Psoas muscle (tissue), 7 donors: ENCODE measurements at regions not wholly inside any gene's neighbourhood (a gene's known extent, or its start where the extent isn't known, plus 50 kb on each side); places are given as distances from the start of the nearest gene placed in this dataset.

Experiments used
- ATAC-seq, 4 donors: fragments of 200-7000 bp; cut with Tn5 transposase; one replicate each; pipeline ENCODE4 v1.9.1; 2020; ENCODE audit warnings: moderate library complexity in 3 of 4, mild to moderate bottlenecking in 2 of 4
- DNase-seq, 2 donors: peaks; one replicate each; pipeline ENCODE4 v3.0.0-alpha.2; 2020
- H3K27ac ChIP-seq: fragments of 200-600 bp; one replicate; pipeline ENCODE4 v1.8.0; 2022
- H3K27me3 ChIP-seq, 3 donors: fragments of 200-600 bp in 1 of 3; one replicate each; pipeline versions ENCODE4 v1.6.1 to v1.8.0; 2013 to 2022; ENCODE audit warnings: low read length in 2 of 3, mild to moderate bottlenecking in 2 of 3, moderate library complexity in 1 of 3; ENCODE audit not compliant: insufficient read depth in 3 of 3
- H3K36me3 ChIP-seq, 2 donors: fragments of 200-600 bp in 1 of 2; one replicate each; pipeline versions ENCODE4 v1.6.1 to v1.8.0; 2013 to 2022; ENCODE audit warnings: low read depth in 1 of 2, mild to moderate bottlenecking in 1 of 2, moderate library complexity in 1 of 2; ENCODE audit not compliant: insufficient read depth in 1 of 2
- H3K4me1 ChIP-seq: fragments of 200-600 bp; one replicate; pipeline ENCODE4 v1.8.0; 2022
- H3K4me3 ChIP-seq: fragments of 200-600 bp; one replicate; pipeline ENCODE4 v1.8.0; 2022; ENCODE audit warnings: mild to moderate bottlenecking
- H3K9me3 ChIP-seq: fragments of 200-600 bp; one replicate; pipeline ENCODE4 v1.8.0; 2022
- CTCF ChIP-seq: fragments of 200-600 bp; IDR thresholded peaks from one replicate; pipeline ENCODE4 v1.8.0; 2022; ENCODE audit warnings: antibody characterized with exemption
- WGBS, 3 donors: extraction: QIAGEN DNeasy Blood & Tissue Kit; methylation state at CpG; one replicate each; pipeline versions ENCODE4 v1.1.6 to v1.1.7; 2013; 5-methylcytosine and 5-hydroxymethylcytosine counted together
- intact Hi-C, 2 donors: fragments of 100-400 bp; cut with DNase I; formaldehyde crosslinking; loops; one replicate each; pipeline versions ENCODE4 v1.11.0 to v1.14.2; 2022
- donor health status: healthy with polysubstance abuse.
- donor health status: DM: no; HTN: no; CAD: no; lungs with moderate emphysema.
- donor health status: Bipolar disorder and iron deficiency.
- donor health status: healthy.
- donor health status: DM: yes; HTN: yes; CAD: no.
- donor health status: DM: no; HTN: no; CAD: no.
- donor health status: DM: yes; HTN: yes; CAD: no.

GRCh38 chr17:79145548-79145947 is 70.9 kb downstream of the ENGASE start:
- 84 to 87% (median 86%) methylated on average over 17 to 18 of the region's 18 CpGs for WGBS, 3 donors
- no peaks in the 10 kb centered on the region for H3K4me1 ChIP-seq
- DNase-seq (no peak), ATAC-seq (no peak)
- intact Hi-C loops, result no loop called here
- no peaks in the 10 kb centered on the region for H3K36me3 ChIP-seq
- no peak overlapping the region for H3K27ac ChIP-seq
- no peak for TF ChIP-seq CTCF
- H3K9me3 ChIP-seq, result no peaks in the 10 kb centered on the region
- H3K4me3 ChIP-seq, result no peak overlapping the region
- peaks cover 0 to 50% (median 11%) of the 10 kb centered on the region in 3 donors for H3K27me3 ChIP-seq

GRCh38 chr17:79144133-79144532 is 69.5 kb downstream of the ENGASE start:
- Histone ChIP-seq H3K4me3 (no peak overlapping the region), H3K27ac (no peak overlapping the region), H3K27me3 (peaks cover 0 to 54% (median 15%) of the 10 kb centered on the region in 3 donors), H3K4me1 (no peaks in the 10 kb centered on the region), H3K9me3 (no peaks in the 10 kb centered on the region), H3K36me3 (no peaks in the 10 kb centered on the region)
- 50 to 54% (median 52%) methylated on average over 12 of the region's 12 CpGs for WGBS, 3 donors
- no peak for DNase-seq
- intact Hi-C loops, result no loop called here
- TF ChIP-seq CTCF, result no peak
- ATAC-seq, result no peak

- H3K27me3 ChIP-seq, result peaks cover 0 to 57% (median 16%) of the 10 kb centered on the region in 3 donors
- DNase-seq, result no peak
- no peak overlapping the region for H3K4me3 ChIP-seq
- no peaks in the 10 kb centered on the region for H3K4me1 ChIP-seq
- no peaks in the 10 kb centered on the region for H3K9me3 ChIP-seq
- no peak overlapping the region for H3K27ac ChIP-seq
- intact Hi-C loops, result no loop called here
- 37 to 46% (median 43%) methylated on average over 13 of the region's 13 CpGs for WGBS, 3 donors
- no peak for TF ChIP-seq CTCF
- no peak for ATAC-seq
- H3K36me3 ChIP-seq, result no peaks in the 10 kb centered on the region
Measured at GRCh38 chr17:79142375-79142774, 67.8 kb downstream of the ENGASE start.

GRCh38 chr17:79141578-79142355 is 67.1 kb downstream of the ENGASE start:
- WGBS, 3 donors, result 25 to 30% (median 26%) methylated on average over 23 to 24 of the region's 24 CpGs
- no peak overlapping the region for H3K27ac ChIP-seq
- H3K4me3 ChIP-seq, result no peak overlapping the region
- H3K4me1 ChIP-seq, result no peaks in the 10 kb centered on the region
- ATAC-seq (no peak), DNase-seq (no peak)
- no peaks in the 10 kb centered on the region for H3K9me3 ChIP-seq
- intact Hi-C loops, result no loop called here
- H3K27me3 ChIP-seq, result peaks cover 0 to 61% (median 16%) of the 10 kb centered on the region in 3 donors
- no peak for TF ChIP-seq CTCF
- no peaks in the 10 kb centered on the region for H3K36me3 ChIP-seq

- 87 to 95% (median 94%) methylated on average over 12 of the region's 12 CpGs for WGBS, 3 donors
- Histone ChIP-seq H3K4me3 (no peak overlapping the region), H3K9me3 (no peaks in the 10 kb centered on the region), H3K27me3 (peaks cover 0 to 78% (median 25%) of the 10 kb centered on the region in 3 donors), H3K27ac (no peak overlapping the region), H3K4me1 (no peaks in the 10 kb centered on the region), H3K36me3 (no peaks in the 10 kb centered on the region)
- no peak for TF ChIP-seq CTCF
- DNase-seq, result no peak
- no peak for ATAC-seq
- intact Hi-C loops, result no loop called here
Measured at GRCh38 chr17:79138826-79139225, 64.2 kb downstream of the ENGASE start.
